ENCODE measurements at regions not wholly inside any gene's neighbourhood (a gene's known extent, or its start where the extent isn't known, plus 50 kb on each side); places are given as distances from the start of the nearest gene placed in this dataset.
"Not testable (repeated sequence)": the region's sequence is repeated elsewhere in the genome, so short reads cannot be mapped to it uniquely, and the experiment has no call there.

DNA sequence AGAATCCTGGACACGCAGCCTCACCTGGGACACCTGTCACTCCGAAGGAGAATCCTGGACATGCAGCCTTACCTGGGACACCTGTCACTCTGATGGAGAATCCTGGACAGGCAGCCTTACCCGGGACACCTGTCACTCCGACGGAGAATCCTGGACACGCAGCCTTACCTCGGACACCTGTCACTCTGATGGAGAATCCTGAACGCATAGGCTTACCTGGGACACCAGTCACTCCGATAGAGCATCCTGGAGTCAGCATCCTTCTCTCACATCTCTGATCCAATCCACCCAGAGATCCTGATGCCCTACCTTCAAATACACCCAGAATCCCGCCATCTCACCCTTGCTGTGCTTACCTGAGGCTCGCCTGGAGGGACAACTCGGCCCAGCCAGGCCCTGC is 154.9 kb downstream of the NDUFA10 start:
- DNase-seq (ENCODE audit: low read depth, low spot score), result no peak
- CTCF ChIA-PET, result no interaction called here
- TF ChIP-seq, protein P1, sequence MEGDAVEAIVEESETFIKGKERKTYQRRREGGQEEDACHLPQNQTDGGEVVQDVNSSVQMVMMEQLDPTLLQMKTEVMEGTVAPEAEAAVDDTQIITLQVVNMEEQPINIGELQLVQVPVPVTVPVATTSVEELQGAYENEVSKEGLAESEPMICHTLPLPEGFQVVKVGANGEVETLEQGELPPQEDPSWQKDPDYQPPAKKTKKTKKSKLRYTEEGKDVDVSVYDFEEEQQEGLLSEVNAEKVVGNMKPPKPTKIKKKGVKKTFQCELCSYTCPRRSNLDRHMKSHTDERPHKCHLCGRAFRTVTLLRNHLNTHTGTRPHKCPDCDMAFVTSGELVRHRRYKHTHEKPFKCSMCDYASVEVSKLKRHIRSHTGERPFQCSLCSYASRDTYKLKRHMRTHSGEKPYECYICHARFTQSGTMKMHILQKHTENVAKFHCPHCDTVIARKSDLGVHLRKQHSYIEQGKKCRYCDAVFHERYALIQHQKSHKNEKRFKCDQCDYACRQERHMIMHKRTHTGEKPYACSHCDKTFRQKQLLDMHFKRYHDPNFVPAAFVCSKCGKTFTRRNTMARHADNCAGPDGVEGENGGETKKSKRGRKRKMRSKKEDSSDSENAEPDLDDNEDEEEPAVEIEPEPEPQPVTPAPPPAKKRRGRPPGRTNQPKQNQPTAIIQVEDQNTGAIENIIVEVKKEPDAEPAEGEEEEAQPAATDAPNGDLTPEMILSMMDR (IDR thresholded peaks at IDR 0.05; ENCODE audit: insufficient read depth, low read length, missing control alignments), result no peak
- POLR2A ChIA-PET, result no interaction called here
- no peak overlapping the region for H3K4me3 ChIP-seq (ENCODE audit: low read depth, low read length)

DNA sequence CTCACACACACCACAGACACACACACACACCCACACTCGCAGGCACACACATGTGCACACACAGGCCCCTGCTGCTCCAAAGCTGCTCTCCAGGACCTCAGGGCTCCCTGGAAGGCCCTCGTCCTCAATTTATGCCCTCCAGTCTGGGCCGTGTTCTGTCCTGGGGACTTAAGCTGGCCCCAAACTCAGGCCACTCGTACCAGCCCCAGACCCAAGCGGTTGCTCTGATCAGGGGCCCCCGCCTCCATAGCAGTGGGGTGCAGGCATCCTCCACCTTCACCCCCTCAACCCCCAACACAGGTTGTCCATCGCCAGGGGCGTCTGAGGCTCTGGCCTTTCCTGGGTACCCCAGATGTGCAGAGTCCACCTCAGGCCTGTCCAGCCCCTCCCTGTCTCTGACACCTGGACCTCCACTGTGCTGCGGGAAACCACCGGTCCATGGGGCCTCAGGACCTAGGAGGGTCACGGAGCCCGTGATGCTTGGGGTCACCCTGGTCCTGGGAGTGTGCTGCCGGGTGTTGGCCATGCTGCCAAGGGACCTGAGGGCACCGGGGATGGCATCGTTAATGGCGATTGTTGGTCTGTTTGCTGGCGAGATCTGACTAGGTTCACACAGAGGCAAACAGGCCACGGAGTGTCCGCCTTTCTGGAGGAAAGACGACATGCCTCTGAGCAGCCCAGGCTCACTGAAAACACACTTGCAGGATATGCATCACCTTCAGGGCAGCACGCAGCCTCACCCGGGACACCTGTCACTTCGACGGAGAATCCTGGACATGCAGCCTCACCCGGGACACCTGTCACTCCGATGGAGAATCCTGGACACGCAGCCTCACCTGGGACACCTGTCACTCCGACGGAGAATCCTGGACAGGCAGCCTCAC is 155.6 kb downstream of the NDUFA10 start:
- DNase-seq (ENCODE audit: low read depth, low spot score), result no peak
- no peak overlapping the region for H3K4me3 ChIP-seq (ENCODE audit: low read depth, low read length)
- ChIA-PET CTCF (no interaction called here), POLR2A (no interaction called here)
- TF ChIP-seq, protein P1 (IDR thresholded peaks at IDR 0.05; ENCODE audit: insufficient read depth, low read length, missing control alignments), result no peak

DNA sequence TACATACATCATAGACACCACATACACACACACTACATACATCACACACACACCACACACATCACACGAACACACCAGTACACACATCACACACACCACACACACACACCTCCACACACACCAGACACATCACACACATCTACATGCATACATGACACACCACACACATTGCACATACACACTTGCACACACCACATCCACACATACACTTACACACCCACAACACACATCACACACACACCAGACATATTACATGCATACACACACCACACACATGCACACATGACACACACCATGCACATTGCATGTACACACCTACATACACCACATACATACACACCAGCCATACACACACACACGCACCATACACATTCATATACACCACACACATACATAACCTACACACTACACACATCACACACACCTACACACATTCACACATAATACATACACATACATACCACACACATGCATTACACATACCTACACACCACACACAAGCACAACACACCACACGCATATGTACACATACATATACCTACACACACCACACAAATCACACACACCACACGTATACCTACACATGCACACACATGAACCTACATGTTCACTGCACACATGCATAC is 156.5 kb downstream of the NDUFA10 start:
- TF ChIP-seq, protein P1 (IDR thresholded peaks at IDR 0.05; ENCODE audit: insufficient read depth, low read length, missing control alignments), result no peak
- DNase-seq (ENCODE audit: low read depth, low spot score), result no peak
- H3K4me3 ChIP-seq (ENCODE audit: low read depth, low read length), result no peak overlapping the region
- ChIA-PET CTCF (no interaction called here), POLR2A (no interaction called here)

DNA sequence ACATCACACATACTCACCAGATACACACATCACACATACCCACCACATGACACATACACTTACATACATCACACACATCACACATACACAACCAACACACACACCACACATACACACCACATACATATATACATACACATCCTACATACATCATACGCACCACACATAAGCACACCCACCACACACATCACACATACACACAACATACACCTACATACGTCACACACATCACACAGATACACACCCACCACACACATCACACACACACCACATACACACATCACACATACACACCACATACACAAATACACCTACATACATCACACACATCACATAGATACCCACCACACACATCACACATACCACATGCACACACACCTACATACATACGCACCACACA is 158.4 kb downstream of the NDUFA10 start:
- CTCF ChIA-PET, result no interaction called here
- DNase-seq (ENCODE audit: low read depth, low spot score), result no peak
- POLR2A ChIA-PET, result no interaction called here
- TF ChIP-seq, protein P1 (IDR thresholded peaks at IDR 0.05; ENCODE audit: insufficient read depth, low read length, missing control alignments), result no peak
- no peak overlapping the region for H3K4me3 ChIP-seq (ENCODE audit: low read depth, low read length)

DNA sequence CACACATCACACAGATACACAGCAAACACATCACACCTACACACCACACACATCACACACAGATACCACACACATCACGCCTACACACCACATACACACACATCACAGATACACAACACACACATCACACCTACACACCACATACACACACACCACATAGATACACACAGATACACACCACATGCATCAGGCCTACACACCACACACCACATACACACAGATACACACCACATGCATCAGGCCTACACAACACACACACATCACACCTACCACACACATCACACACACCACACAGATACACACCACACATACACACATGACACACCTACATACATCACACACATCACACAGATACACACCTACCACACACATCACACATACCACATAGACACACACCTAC is 158.8 kb downstream of the NDUFA10 start:
- TF ChIP-seq, protein P1 (IDR thresholded peaks at IDR 0.05; ENCODE audit: insufficient read depth, low read length, missing control alignments), result no peak
- ChIA-PET POLR2A (no interaction called here), CTCF (no interaction called here)
- DNase-seq (ENCODE audit: low read depth, low spot score), result no peak
- no peak overlapping the region for H3K4me3 ChIP-seq (ENCODE audit: low read depth, low read length)

DNA sequence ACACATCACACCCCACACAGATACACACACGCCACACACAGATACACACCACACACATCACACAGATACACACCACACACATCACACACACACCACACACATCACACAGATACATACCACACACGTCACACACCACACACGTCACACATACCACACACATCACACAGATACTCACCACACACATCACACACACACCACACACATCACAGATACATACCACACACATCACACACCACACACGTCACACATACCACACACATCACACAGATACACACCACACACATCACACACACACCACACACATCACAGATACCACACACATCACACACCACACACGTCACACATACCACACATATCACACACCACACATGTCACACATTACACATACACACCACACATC is 159.3 kb downstream of the NDUFA10 start:
- CTCF ChIA-PET; DNase-seq (ENCODE audit: low read depth, low spot score); H3K4me3 ChIP-seq (ENCODE audit: low read depth, low read length); POLR2A ChIA-PET: not testable (repeated sequence)
